H1 (cell line): ENCODE measurements at regions not wholly inside any gene's neighbourhood (a gene's known extent, or its start where the extent isn't known, plus 50 kb on each side); places are given as distances from the start of the nearest gene placed in this dataset.

Experiments
- CBX8 ChIP-seq: fragments of 300-800, 300-1000 bp; sonication (generic); IDR thresholded peaks from 2 replicates; pipeline ENCODE4 v1.7.1; 2016; ENCODE audit warnings: low read depth, low read length, borderline replicate concordance
- CEBPB ChIP-seq: IDR thresholded peaks from 2 replicates; pipeline ENCODE4 v1.6.1; 2012; ENCODE audit warnings: low read depth, low read length
- EGR1 ChIP-seq: IDR thresholded peaks from 2 replicates; pipeline ENCODE4 v1.6.1; 2011; ENCODE audit warnings: low read depth, low read length, borderline replicate concordance
- EP300 ChIP-seq, 2 experiments: IDR thresholded peaks; 1 replicate in 1 of 2; 2 replicates in 1 of 2; pipeline ENCODE4 v1.6.1; 2011 to 2012; ENCODE audit warnings: low read depth in 2 of 2, low read length in 2 of 2, mild to moderate bottlenecking in 2 of 2, borderline replicate concordance in 1 of 2, inconsistent platforms in 1 of 2, moderate library complexity in 1 of 2
- EZH2 ChIP-seq: fragments of 200-600 bp; sonication (generic); IDR thresholded peaks from 2 replicates; pipeline ENCODE4 v1.7.1; 2012; ENCODE audit warnings: low read depth, mild to moderate bottlenecking, moderate library complexity, low read length, inconsistent platforms; ENCODE audit not compliant: severe bottlenecking
- GABPA ChIP-seq: IDR thresholded peaks from 2 replicates; pipeline ENCODE4 v1.6.1; 2011; ENCODE audit warnings: mild to moderate bottlenecking, low read length, moderate library complexity, borderline replicate concordance; ENCODE audit not compliant: insufficient read depth
- JUN ChIP-seq: IDR thresholded peaks from 2 replicates; pipeline ENCODE4 v1.6.1; 2011; ENCODE audit warnings: low read depth, mild to moderate bottlenecking, improper control_type of control experiment, low read length
- POLR2A ChIP-seq, 2 experiments: IDR thresholded peaks; 1 replicate in 1 of 2; 2 replicates in 1 of 2; pipeline ENCODE4 v1.6.1; 2011; ENCODE audit warnings: low read depth in 2 of 2, low read length in 2 of 2, mild to moderate bottlenecking in 2 of 2; ENCODE audit errors: control extremely low read depth in 1 of 2
- POLR2AphosphoS5 ChIP-seq: IDR thresholded peaks from 2 replicates; pipeline ENCODE4 v1.6.1; 2011; ENCODE audit warnings: low read depth, low read length
- SUZ12 ChIP-seq: fragments of 200-600 bp; sonication (generic); IDR thresholded peaks from 2 replicates; pipeline ENCODE4 v1.6.1; 2012; ENCODE audit warnings: mild to moderate bottlenecking, inconsistent platforms, low read length, moderate library complexity, mixed read lengths
- ZNF274 ChIP-seq: IDR thresholded peaks from 2 replicates; pipeline ENCODE4 v1.7.0; 2012; ENCODE audit warnings: low read length, borderline replicate concordance; ENCODE audit errors: extremely low read depth
- TF ChIP-seq, protein P1 (sequence below), 3 experiments: IDR thresholded peaks; 1 replicate in 2 of 3; 2 replicates in 1 of 3; pipeline versions ENCODE4 v1.5.1 to v1.6.1; 2011; ENCODE audit warnings: low read length in 3 of 3, mild to moderate bottlenecking in 3 of 3, inconsistent platforms in 2 of 3, low read depth in 1 of 3, moderate library complexity in 1 of 3; ENCODE audit not compliant: insufficient read depth in 1 of 3; ENCODE audit errors: control extremely low read depth in 1 of 3

DNA sequence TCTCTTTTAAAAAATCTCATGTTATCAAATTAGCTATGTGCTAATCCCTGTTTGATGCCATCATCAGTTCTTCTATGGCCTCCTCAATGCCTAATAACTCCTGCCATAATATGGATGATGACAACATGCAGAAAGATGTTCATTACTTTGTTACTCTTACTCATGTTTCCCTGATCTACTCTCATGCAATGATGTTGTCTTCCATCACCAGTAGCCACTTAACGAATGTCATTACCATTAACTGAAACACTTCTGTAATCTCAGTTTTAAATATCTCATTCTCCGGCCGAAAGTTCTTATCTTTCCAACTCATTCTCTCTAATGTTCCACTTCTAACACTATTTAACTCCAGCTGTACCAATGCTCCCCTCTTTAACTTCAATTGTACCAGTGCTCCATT lies 1187.7 kb downstream of the OTOL1 start:
- TF ChIP-seq POLR2A (IDR thresholded peaks at IDR 0.05; ENCODE audit: control extremely low read depth in 1 of 2, low read depth in 2 of 2, low read length in 2 of 2) = no peak
- no peak for TF ChIP-seq EP300 (IDR thresholded peaks at IDR 0.05; ENCODE audit: borderline replicate concordance in 1 of 2, low read depth in 2 of 2, low read length in 2 of 2)
- TF ChIP-seq, protein P1, sequence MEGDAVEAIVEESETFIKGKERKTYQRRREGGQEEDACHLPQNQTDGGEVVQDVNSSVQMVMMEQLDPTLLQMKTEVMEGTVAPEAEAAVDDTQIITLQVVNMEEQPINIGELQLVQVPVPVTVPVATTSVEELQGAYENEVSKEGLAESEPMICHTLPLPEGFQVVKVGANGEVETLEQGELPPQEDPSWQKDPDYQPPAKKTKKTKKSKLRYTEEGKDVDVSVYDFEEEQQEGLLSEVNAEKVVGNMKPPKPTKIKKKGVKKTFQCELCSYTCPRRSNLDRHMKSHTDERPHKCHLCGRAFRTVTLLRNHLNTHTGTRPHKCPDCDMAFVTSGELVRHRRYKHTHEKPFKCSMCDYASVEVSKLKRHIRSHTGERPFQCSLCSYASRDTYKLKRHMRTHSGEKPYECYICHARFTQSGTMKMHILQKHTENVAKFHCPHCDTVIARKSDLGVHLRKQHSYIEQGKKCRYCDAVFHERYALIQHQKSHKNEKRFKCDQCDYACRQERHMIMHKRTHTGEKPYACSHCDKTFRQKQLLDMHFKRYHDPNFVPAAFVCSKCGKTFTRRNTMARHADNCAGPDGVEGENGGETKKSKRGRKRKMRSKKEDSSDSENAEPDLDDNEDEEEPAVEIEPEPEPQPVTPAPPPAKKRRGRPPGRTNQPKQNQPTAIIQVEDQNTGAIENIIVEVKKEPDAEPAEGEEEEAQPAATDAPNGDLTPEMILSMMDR (IDR thresholded peaks at IDR 0.05; ENCODE audit: control extremely low read depth in 1 of 3, insufficient read depth in 1 of 3, low read depth in 1 of 3, low read length in 3 of 3) = no peak
- no peak for TF ChIP-seq ZNF274
- TF ChIP-seq SUZ12 = no peak
- TF ChIP-seq GABPA = no peak
- TF ChIP-seq CEBPB = no peak
- no peak for TF ChIP-seq POLR2AphosphoS5
- TF ChIP-seq EGR1 = no peak
- TF ChIP-seq CBX8 = no peak
- no peak for TF ChIP-seq JUN
- TF ChIP-seq EZH2 = no peak
